GM23338 (cell line): ENCODE measurements at regions not wholly inside any gene's neighbourhood (a gene's known extent, or its start where the extent isn't known, plus 50 kb on each side); places are given as distances from the start of the nearest gene placed in this dataset.
"Not testable (repeated sequence)": the region's sequence is repeated elsewhere in the genome, so short reads cannot be mapped to it uniquely, and the experiment has no call there.

Experiments used
- ATAC-seq: fragments of 200-7000 bp; cut with Tn5 transposase; 3 replicates; pipeline ENCODE4 v1.9.1; 2020
- DNase-seq: peaks from one replicate; pipeline ENCODE4 v3.0.0-alpha.2; 2015; ENCODE audit warnings: low spot score
- H2AFZ ChIP-seq: fragments of 200-600 bp; sonication (generic); 2 replicates; pipeline ENCODE4 v1.8.0; 2016; ENCODE audit warnings: antibody characterized with exemption, mild to moderate bottlenecking, moderate library complexity
- H3F3A ChIP-seq: fragments of 200-600 bp; sonication (generic); replicated peaks from 2 replicates; pipeline ENCODE4 v1.8.0; 2017; ENCODE audit warnings: antibody characterized with exemption, mixed run types, low read depth
- H3K27ac ChIP-seq: fragments of 200-600 bp; sonication (generic); 2 replicates; pipeline ENCODE4 v1.6.1; 2016; ENCODE audit warnings: low read depth
- H3K27me3 ChIP-seq: fragments of 200-600 bp; sonication (generic); 2 replicates; pipeline ENCODE4 v1.8.0; 2016; ENCODE audit warnings: mild to moderate bottlenecking, mixed run types, moderate library complexity; ENCODE audit not compliant: insufficient read depth
- H3K36me3 ChIP-seq: fragments of 200-600 bp; sonication (generic); 2 replicates; pipeline ENCODE4 v1.8.0; 2016; ENCODE audit warnings: mild to moderate bottlenecking; ENCODE audit not compliant: insufficient read depth
- H3K4me1 ChIP-seq: fragments of 200-600 bp; sonication (generic); 2 replicates; pipeline ENCODE4 v1.8.0; 2016; ENCODE audit warnings: mild to moderate bottlenecking, moderate library complexity; ENCODE audit not compliant: insufficient read depth
- H3K4me2 ChIP-seq: fragments of 200-600 bp; sonication (generic); 2 replicates; pipeline ENCODE4 v1.7.1; 2017; ENCODE audit warnings: mixed run types
- H3K4me3 ChIP-seq: fragments of 200-600 bp; sonication (generic); 2 replicates; pipeline ENCODE4 v1.6.1; 2016; ENCODE audit warnings: mixed run types
- H3K79me2 ChIP-seq: fragments of 200-600 bp; sonication (generic); replicated peaks from 2 replicates; pipeline ENCODE4 v1.8.0; 2017; ENCODE audit warnings: mild to moderate bottlenecking; ENCODE audit not compliant: insufficient read depth
- H3K9me2 ChIP-seq: fragments of 200-600 bp; sonication (generic); 2 replicates; pipeline ENCODE4 v1.8.0; 2017; ENCODE audit not compliant: insufficient read depth
- H4K20me1 ChIP-seq: fragments of 200-600 bp; sonication (generic); replicated peaks from 2 replicates; pipeline ENCODE4 v1.8.0; 2017; ENCODE audit warnings: mild to moderate bottlenecking; ENCODE audit not compliant: insufficient read depth
- H3K27ac Mint-ChIP-seq: 2 replicates; pipeline ENCODE4 v1.8.0; 2020; ENCODE audit warnings: inconsistent platforms, mild to moderate bottlenecking, moderate library complexity, mixed read lengths
- H3K27me3 Mint-ChIP-seq: 3 replicates; pipeline ENCODE4 v1.8.0; 2022; ENCODE audit warnings: low read depth, mild to moderate bottlenecking, moderate library complexity, mixed read lengths, inconsistent platforms; ENCODE audit not compliant: insufficient read depth, poor library complexity
- H3K36me3 Mint-ChIP-seq: 3 replicates; pipeline ENCODE4 v1.8.0; 2021; ENCODE audit warnings: low read depth, mild to moderate bottlenecking, inconsistent platforms, moderate library complexity, mixed read lengths
- H3K4me1 Mint-ChIP-seq: 3 replicates; pipeline ENCODE4 v1.8.0; 2020; ENCODE audit warnings: mild to moderate bottlenecking, inconsistent platforms, mixed read lengths
- H3K4me3 Mint-ChIP-seq: 3 replicates; pipeline ENCODE4 v1.8.0; 2021; ENCODE audit warnings: moderate library complexity, mild to moderate bottlenecking, inconsistent platforms, mixed read lengths
- H3K9me3 Mint-ChIP-seq: 3 replicates; pipeline ENCODE4 v1.8.0; 2020; ENCODE audit warnings: moderate library complexity, mild to moderate bottlenecking, inconsistent platforms, mixed read lengths
- CREB1 ChIP-seq: fragments of 250-450 bp; sonication (Bioruptor Pico); IDR thresholded peaks from 2 replicates; pipeline ENCODE4 v1.5.0; 2020; ENCODE audit warnings: low read depth, mild to moderate bottlenecking, moderate library complexity
- EZH2phosphoT487 ChIP-seq: fragments of 200-600 bp; sonication (generic); IDR thresholded peaks from one replicate; pipeline ENCODE4 v1.8.1; 2018; ENCODE audit warnings: antibody characterized with exemption; ENCODE audit not compliant: unreplicated experiment
- JUNB ChIP-seq: IDR thresholded peaks from one replicate; pipeline ENCODE4 v1.6.1; 2016; ENCODE audit warnings: antibody characterized with exemption; ENCODE audit not compliant: unreplicated experiment
- NANOG ChIP-seq: IDR thresholded peaks from 2 replicates; pipeline ENCODE4 v1.6.1; 2016; ENCODE audit warnings: antibody characterized with exemption, borderline replicate concordance
- POLR2AphosphoS5 ChIP-seq: IDR thresholded peaks from 2 replicates; pipeline ENCODE4 v1.6.1; 2016; ENCODE audit warnings: antibody characterized with exemption, low read depth
- STAT1 ChIP-seq: IDR thresholded peaks from one replicate; pipeline ENCODE4 v1.6.1; 2016; ENCODE audit warnings: antibody characterized with exemption; ENCODE audit not compliant: unreplicated experiment
- ZNF331 ChIP-seq: fragments of 250-450 bp; sonication (Bioruptor Pico); IDR thresholded peaks from 2 replicates; pipeline ENCODE4 v1.5.0; 2020; ENCODE audit warnings: low read depth, mild to moderate bottlenecking, moderate library complexity
- TF ChIP-seq, protein P1 (sequence below): IDR thresholded peaks from one replicate; pipeline ENCODE4 v1.6.1; 2018; ENCODE audit warnings: antibody characterized with exemption; ENCODE audit not compliant: unreplicated experiment
- TF ChIP-seq, protein P2 (sequence below), 2 experiments: fragments of 200-600 bp in 1 of 2; sonication (generic) in 1 of 2; conservative IDR thresholded peaks; 2 replicates each; pipeline versions ENCODE4 v1.5.1 to v1.6.1; 2016 to 2017; ENCODE audit warnings: antibody characterized with exemption in 2 of 2, low read depth in 2 of 2, mild to moderate bottlenecking in 2 of 2, moderate library complexity in 1 of 2

DNA sequence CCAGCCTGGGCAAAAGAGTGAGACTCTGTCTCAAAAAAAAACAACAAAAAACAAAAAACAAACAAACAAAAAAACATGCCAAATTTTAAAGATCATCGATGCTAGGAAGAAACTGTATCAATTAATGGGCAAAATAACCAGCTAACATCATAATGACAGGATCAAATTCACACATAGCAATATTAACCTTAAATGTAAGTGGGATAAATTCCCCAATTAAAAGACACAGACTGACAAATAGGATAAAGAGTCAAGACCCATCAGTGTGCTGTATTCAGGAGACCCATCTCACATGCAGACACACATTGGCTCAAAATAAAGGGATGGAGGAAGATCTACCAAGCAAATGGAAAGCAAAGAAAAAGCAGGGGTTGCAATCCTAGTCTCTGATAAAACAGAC lies 88.4 kb upstream of the TERB2 start:
- H3K4me1 ChIP-seq, H3K79me2 ChIP-seq, H3K36me3 Mint-ChIP-seq, DNase-seq, H4K20me1 ChIP-seq, H3K27me3 ChIP-seq, H3K4me3 Mint-ChIP-seq, H3K27ac ChIP-seq, ATAC-seq, H3K27me3 Mint-ChIP-seq, H2AFZ ChIP-seq, H3F3A ChIP-seq, H3K4me3 ChIP-seq, H3K36me3 ChIP-seq, H3K4me1 Mint-ChIP-seq, H3K9me2 ChIP-seq, H3K4me2 ChIP-seq, H3K27ac Mint-ChIP-seq: not testable (repeated sequence)
- peaks cover 72% of the 10 kb centered on the region for H3K9me3 Mint-ChIP-seq

DNA sequence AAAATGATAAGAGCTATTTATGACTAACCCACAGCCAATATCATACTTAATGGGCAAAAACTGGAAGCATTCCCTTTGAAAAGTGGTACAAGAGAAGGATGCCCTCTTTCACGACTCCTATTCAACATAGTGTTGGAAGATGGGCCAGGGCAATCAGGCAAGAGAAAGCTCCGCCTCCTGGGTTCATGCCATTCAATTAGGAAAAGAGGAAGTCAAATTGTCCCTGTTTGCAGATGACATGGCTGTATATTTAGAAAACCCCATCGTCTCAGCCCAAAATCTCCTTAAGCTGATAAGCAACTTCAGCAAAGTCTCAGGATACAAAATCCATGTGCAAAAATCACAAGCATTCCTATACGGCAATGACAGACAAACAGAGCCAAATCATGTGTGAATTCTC lies 86.4 kb upstream of the TERB2 start:
- H3K4me2 ChIP-seq, H2AFZ ChIP-seq, H3K27me3 Mint-ChIP-seq, H3K4me3 ChIP-seq, H3K4me1 Mint-ChIP-seq, H3K79me2 ChIP-seq, H3K4me1 ChIP-seq, DNase-seq, H3K27me3 ChIP-seq, H3K9me2 ChIP-seq, ATAC-seq, H3K27ac ChIP-seq, H4K20me1 ChIP-seq, H3K36me3 Mint-ChIP-seq, H3F3A ChIP-seq, H3K36me3 ChIP-seq, H3K4me3 Mint-ChIP-seq, H3K27ac Mint-ChIP-seq: not testable (repeated sequence)
- H3K9me3 Mint-ChIP-seq = peaks cover 77% of the 10 kb centered on the region

DNA sequence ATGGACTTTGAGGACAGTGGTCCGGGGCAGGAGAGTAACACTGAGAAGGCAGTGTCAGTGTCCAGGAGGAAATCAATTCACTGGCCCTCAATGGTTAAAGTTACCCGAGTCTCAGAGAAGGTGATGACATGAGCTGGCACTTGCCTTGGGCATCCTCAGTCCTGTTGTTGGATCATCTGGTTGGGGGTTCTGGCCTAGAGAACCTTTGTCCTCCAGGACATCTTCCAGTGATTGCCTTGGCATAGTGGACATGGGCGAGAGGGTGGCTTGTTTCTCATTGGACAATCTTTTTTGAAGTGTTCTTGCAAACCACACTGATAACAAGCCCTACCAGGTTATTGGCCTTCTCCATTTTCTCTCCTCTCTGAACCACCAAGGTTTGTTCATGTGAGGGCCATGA lies 83.4 kb upstream of the TERB2 start:
- H2AFZ ChIP-seq = no peak overlapping the region
- Mint-ChIP-seq H3K27me3 (no peaks in the 10 kb centered on the region), H3K9me3 (peaks cover 83% of the 10 kb centered on the region)

More for the DNA sequence above, 83.4 kb upstream of the TERB2 start:
- Mint-ChIP-seq H3K4me1 (no peaks in the 10 kb centered on the region), H3K27ac (no peak overlapping the region), H3K4me3 (no peak overlapping the region), H3K36me3 (peaks cover 12% of the 10 kb centered on the region; the same call in 2 of the 3 replicates)
- peaks cover 11% of the 10 kb centered on the region; the same call in 1 of the 2 replicates for H3K36me3 ChIP-seq
- H3K9me2 ChIP-seq = no peaks in the 10 kb centered on the region; the same call in 1 of the 2 replicates
- H3K4me1 ChIP-seq = no peaks in the 10 kb centered on the region
- no peak overlapping the region for H3K27ac ChIP-seq
- H4K20me1 ChIP-seq = no peaks in the 10 kb centered on the region
- no peak for DNase-seq
- ATAC-seq = no peak
- no peaks in the 10 kb centered on the region for H3K79me2 ChIP-seq
- TF ChIP-seq STAT1 (no peak), ZNF331 (no peak), NANOG (no peak), JUNB (no peak), CREB1 (CRISPR knock-in tag) (no peak), POLR2AphosphoS5 (no peak), EZH2phosphoT487 (no peak)
- TF ChIP-seq, protein P1, sequence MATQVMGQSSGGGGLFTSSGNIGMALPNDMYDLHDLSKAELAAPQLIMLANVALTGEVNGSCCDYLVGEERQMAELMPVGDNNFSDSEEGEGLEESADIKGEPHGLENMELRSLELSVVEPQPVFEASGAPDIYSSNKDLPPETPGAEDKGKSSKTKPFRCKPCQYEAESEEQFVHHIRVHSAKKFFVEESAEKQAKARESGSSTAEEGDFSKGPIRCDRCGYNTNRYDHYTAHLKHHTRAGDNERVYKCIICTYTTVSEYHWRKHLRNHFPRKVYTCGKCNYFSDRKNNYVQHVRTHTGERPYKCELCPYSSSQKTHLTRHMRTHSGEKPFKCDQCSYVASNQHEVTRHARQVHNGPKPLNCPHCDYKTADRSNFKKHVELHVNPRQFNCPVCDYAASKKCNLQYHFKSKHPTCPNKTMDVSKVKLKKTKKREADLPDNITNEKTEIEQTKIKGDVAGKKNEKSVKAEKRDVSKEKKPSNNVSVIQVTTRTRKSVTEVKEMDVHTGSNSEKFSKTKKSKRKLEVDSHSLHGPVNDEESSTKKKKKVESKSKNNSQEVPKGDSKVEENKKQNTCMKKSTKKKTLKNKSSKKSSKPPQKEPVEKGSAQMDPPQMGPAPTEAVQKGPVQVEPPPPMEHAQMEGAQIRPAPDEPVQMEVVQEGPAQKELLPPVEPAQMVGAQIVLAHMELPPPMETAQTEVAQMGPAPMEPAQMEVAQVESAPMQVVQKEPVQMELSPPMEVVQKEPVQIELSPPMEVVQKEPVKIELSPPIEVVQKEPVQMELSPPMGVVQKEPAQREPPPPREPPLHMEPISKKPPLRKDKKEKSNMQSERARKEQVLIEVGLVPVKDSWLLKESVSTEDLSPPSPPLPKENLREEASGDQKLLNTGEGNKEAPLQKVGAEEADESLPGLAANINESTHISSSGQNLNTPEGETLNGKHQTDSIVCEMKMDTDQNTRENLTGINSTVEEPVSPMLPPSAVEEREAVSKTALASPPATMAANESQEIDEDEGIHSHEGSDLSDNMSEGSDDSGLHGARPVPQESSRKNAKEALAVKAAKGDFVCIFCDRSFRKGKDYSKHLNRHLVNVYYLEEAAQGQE = no peak
- TF ChIP-seq, protein P2, sequence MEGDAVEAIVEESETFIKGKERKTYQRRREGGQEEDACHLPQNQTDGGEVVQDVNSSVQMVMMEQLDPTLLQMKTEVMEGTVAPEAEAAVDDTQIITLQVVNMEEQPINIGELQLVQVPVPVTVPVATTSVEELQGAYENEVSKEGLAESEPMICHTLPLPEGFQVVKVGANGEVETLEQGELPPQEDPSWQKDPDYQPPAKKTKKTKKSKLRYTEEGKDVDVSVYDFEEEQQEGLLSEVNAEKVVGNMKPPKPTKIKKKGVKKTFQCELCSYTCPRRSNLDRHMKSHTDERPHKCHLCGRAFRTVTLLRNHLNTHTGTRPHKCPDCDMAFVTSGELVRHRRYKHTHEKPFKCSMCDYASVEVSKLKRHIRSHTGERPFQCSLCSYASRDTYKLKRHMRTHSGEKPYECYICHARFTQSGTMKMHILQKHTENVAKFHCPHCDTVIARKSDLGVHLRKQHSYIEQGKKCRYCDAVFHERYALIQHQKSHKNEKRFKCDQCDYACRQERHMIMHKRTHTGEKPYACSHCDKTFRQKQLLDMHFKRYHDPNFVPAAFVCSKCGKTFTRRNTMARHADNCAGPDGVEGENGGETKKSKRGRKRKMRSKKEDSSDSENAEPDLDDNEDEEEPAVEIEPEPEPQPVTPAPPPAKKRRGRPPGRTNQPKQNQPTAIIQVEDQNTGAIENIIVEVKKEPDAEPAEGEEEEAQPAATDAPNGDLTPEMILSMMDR (conservative IDR thresholded peaks at IDR 0.05; ENCODE audit: low read depth in 2 of 2) = no peak
- H3K27me3 ChIP-seq = no peaks in the 10 kb centered on the region
- no peak overlapping the region for H3K4me3 ChIP-seq
- no peaks in the 10 kb centered on the region for H3F3A ChIP-seq
- no peak overlapping the region for H3K4me2 ChIP-seq
